ENCODE measurements at regions not wholly inside any gene's neighbourhood (a gene's known extent, or its start where the extent isn't known, plus 50 kb on each side); places are given as distances from the start of the nearest gene placed in this dataset.

- no peak overlapping the region for H3K27ac ChIP-seq
- no peak for TF ChIP-seq CTCF (conservative IDR thresholded peaks at IDR 0.05)
Observed at GRCh38 chr13:50341526-50341925, 326.3 kb downstream of the KCNRG start.

GRCh38 chr13:50344717-50345116, 329.5 kb downstream of the KCNRG start:
- no peak overlapping the region for H3K27ac ChIP-seq
- TF ChIP-seq CTCF (conservative IDR thresholded peaks at IDR 0.05) = no peak

GRCh38 chr13:50345804-50346203, 330.6 kb downstream of the KCNRG start:
- no peak overlapping the region for H3K27ac ChIP-seq

GRCh38 chr13:50348371-50348770, 333.1 kb downstream of the KCNRG start:
- no peak overlapping the region for H3K27ac ChIP-seq
- no peak for TF ChIP-seq CTCF (conservative IDR thresholded peaks at IDR 0.05)

More at GRCh38 chr13:50345804-50346203, 330.6 kb downstream of the KCNRG start:
- no peak for TF ChIP-seq CTCF (conservative IDR thresholded peaks at IDR 0.05)

- no peak overlapping the region for H3K27ac ChIP-seq
- no peak for TF ChIP-seq CTCF (conservative IDR thresholded peaks at IDR 0.05)
Observed at GRCh38 chr13:50352720-50353480, 337.7 kb downstream of the KCNRG start.

GRCh38 chr13:50353651-50354415, 338.6 kb downstream of the KCNRG start:
- no peak for TF ChIP-seq CTCF (conservative IDR thresholded peaks at IDR 0.05)
- H3K27ac ChIP-seq = no peak overlapping the region

- no peak for TF ChIP-seq CTCF (conservative IDR thresholded peaks at IDR 0.05)
- peak overlapping the region; percentile 88; the same call in 1 of the 2 replicates for H3K27ac ChIP-seq
Observed at GRCh38 chr13:50355797-50356196, 340.6 kb downstream of the KCNRG start.
